ENCODE measurements at regions not wholly inside any gene's neighbourhood (a gene's known extent, or its start where the extent isn't known, plus 50 kb on each side); places are given as distances from the start of the nearest gene placed in this dataset.

DNA sequence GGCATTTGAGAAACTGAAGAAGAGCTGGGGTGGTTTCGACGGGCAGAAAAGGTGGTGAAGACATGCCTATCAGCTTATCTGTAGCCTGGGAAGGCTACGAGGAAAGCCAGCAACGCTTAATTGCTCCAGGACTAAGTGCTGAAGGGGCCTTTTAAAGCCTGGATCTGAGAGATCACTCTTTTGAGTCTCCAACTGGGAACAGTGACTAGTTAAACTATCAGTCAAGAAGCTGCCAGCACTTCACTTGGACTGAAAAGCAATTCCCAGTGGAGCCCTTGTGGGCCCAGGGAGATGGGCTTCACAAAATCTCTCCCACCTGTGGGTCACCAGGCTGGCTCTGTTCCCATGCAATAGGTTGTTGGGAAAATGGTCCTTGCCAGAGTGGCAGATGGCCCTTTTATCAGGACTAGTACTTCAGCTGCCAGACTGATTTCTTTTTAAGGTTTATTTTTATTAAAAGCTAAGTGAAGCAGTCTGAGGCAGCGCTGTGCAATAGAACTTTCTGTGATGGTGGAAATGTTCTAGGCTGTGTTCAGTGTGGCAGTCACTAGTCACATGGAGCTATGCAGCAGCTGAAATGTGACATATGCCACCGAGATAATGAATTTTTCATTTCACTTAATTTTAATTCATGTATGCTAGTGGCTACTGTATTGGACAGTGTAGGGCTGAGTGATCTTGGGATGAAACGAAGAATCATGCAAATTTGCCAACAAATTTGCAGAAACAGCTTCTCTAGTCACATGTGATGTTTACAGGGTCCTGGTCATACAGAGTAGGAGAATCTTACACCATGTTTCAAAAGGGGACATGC, 276.8 kb downstream of the PCNX1 start:
- no peak for TF ChIP-seq POLR2A (IDR thresholded peaks at IDR 0.05)
- TF ChIP-seq, protein P1, sequence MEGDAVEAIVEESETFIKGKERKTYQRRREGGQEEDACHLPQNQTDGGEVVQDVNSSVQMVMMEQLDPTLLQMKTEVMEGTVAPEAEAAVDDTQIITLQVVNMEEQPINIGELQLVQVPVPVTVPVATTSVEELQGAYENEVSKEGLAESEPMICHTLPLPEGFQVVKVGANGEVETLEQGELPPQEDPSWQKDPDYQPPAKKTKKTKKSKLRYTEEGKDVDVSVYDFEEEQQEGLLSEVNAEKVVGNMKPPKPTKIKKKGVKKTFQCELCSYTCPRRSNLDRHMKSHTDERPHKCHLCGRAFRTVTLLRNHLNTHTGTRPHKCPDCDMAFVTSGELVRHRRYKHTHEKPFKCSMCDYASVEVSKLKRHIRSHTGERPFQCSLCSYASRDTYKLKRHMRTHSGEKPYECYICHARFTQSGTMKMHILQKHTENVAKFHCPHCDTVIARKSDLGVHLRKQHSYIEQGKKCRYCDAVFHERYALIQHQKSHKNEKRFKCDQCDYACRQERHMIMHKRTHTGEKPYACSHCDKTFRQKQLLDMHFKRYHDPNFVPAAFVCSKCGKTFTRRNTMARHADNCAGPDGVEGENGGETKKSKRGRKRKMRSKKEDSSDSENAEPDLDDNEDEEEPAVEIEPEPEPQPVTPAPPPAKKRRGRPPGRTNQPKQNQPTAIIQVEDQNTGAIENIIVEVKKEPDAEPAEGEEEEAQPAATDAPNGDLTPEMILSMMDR (IDR thresholded peaks at IDR 0.05 in 4 of 5, conservative IDR thresholded peaks at IDR 0.05 in 1 of 5), result no peak
- Histone ChIP-seq H3K36me3 (no peaks in the 10 kb centered on the region), H3K27ac (no peak overlapping the region), H3K27me3 (no peaks in the 10 kb centered on the region), H3K9me3 (no peaks in the 10 kb centered on the region), H3K4me3 (no peak overlapping the region), H3K4me1 (no peaks in the 10 kb centered on the region)
- DNase-seq (no peak), ATAC-seq (no peak)
- intact Hi-C loops (cut with DNase I; ENCODE audit: low total_unique reads), result no loop called here
- in situ Hi-C loops (cut with MboI; ENCODE audit: low sequenced_read_pairs in 4 of 4), result no loop called here

DNA sequence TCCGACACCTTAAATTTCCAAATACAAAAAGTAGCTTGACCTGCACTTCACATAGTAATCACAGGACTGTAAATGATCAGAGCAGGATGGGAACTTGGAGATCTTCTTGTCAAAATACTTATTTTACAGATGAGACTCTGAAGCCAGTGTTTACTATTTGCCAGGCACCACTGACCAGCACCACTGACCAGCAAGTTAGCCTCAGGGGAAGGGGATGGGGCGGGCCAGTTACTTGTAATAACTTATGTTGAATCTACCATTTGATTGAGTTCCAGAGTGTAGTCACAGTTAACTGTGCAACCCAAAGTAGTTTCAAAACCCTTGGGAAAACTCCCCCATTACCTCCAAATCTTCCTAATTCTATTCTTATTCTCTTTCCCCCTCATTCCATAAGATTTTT, 278.4 kb downstream of the PCNX1 start:
- ATAC-seq (no peak), DNase-seq (no peak)
- Histone ChIP-seq H3K9me3 (no peaks in the 10 kb centered on the region), H3K4me1 (no peaks in the 10 kb centered on the region), H3K36me3 (no peaks in the 10 kb centered on the region), H3K4me3 (no peak overlapping the region), H3K27ac (no peak overlapping the region), H3K27me3 (no peaks in the 10 kb centered on the region)
- intact Hi-C loops (cut with DNase I; ENCODE audit: low total_unique reads) (no loop called here), in situ Hi-C loops (cut with MboI; ENCODE audit: low sequenced_read_pairs in 4 of 4) (no loop called here)
- no peak for TF ChIP-seq POLR2A (IDR thresholded peaks at IDR 0.05)
- TF ChIP-seq, protein P1 (IDR thresholded peaks at IDR 0.05 in 4 of 5, conservative IDR thresholded peaks at IDR 0.05 in 1 of 5), result no peak

DNA sequence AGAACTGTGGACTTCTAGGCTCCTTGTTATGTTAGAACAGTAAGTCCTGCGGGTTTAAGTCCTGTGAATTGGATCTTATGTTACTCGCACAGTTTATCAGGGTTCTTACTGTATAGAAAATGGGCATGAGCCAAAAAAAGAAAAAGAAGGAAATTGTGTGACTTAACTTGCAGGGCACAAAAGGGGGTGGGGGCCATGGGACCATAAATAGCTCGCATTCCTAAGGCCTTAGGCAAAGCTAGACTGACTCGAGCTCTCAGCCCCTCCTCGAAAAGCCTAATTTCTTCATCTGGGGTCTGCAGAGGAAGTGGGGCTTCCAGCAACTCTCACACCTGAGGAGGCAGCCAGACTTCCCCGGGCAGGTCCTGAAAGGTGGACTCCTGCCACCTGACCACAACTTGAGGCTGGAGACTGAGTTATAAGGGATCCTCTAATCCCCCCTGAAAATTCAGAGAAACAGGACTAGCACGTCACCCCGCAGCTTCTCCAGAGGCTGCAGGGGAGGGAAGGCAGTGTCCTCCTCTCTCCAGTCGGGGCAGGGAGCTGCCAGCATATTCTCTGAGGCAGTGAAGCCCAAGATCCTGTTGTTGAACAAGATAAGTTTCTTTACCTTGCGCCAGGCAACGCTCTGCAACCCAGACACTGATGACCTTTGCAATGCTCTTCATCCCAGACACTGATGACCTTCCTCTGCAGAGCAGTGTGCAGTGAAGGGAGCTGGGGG, 280.5 kb downstream of the PCNX1 start:
- intact Hi-C loops (cut with DNase I; ENCODE audit: low total_unique reads), result no loop called here
- no peaks in the 10 kb centered on the region for H3K27me3 ChIP-seq
- no peaks in the 10 kb centered on the region for H3K36me3 ChIP-seq
- no peak overlapping the region for H3K27ac ChIP-seq
- H3K4me1 ChIP-seq, result no peaks in the 10 kb centered on the region
- DNase-seq, result no peak
- H3K9me3 ChIP-seq, result no peaks in the 10 kb centered on the region
- in situ Hi-C loops (cut with MboI; ENCODE audit: low sequenced_read_pairs in 4 of 4), result no loop called here
- no peak for ATAC-seq
- no peak for TF ChIP-seq POLR2A (IDR thresholded peaks at IDR 0.05)
- TF ChIP-seq, protein P1 (IDR thresholded peaks at IDR 0.05 in 4 of 5, conservative IDR thresholded peaks at IDR 0.05 in 1 of 5), result no peak
- no peak overlapping the region for H3K4me3 ChIP-seq

DNA sequence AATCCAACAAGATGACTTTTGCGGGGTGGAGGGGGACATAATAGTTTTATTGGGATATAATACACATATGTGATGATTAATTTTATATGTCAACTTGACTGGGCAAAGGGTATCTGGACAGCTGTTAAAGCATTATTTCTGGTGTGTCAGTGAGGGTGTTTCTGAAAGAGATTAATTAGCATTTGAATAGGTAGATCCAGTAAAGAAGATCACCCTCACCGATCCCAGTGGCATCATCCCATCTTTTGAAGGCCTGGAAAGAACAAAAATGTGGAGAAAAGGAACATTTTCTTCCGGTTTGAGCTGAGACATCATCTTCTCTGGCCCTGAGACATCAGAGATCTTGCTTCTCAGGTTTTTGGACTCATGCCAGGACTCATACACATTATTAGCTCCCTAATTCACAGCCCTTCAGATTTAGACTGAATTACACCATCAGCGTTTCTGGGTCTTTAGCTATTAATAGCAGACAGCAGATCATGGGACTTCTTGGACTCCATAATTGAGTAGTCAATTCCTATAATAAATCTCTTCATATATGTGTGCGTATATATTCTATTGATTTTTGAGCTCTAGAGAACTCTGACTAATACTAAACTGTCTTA, 283.6 kb downstream of the PCNX1 start:
- intact Hi-C loops (cut with DNase I; ENCODE audit: low total_unique reads), result no loop called here
- H3K9me3 ChIP-seq, result no peaks in the 10 kb centered on the region
- ATAC-seq, result no peak

More for the DNA sequence above, 283.6 kb downstream of the PCNX1 start:
- H3K4me1 ChIP-seq, result no peaks in the 10 kb centered on the region
- TF ChIP-seq, protein P1 (IDR thresholded peaks at IDR 0.05 in 4 of 5, conservative IDR thresholded peaks at IDR 0.05 in 1 of 5), result no peak
- TF ChIP-seq POLR2A (IDR thresholded peaks at IDR 0.05), result no peak
- no peaks in the 10 kb centered on the region for H3K27me3 ChIP-seq
- H3K4me3 ChIP-seq, result no peak overlapping the region
- no peaks in the 10 kb centered on the region for H3K36me3 ChIP-seq
- DNase-seq, result no peak
- no peak overlapping the region for H3K27ac ChIP-seq
- in situ Hi-C loops (cut with MboI; ENCODE audit: low sequenced_read_pairs in 4 of 4), result no loop called here

Measured in gastrocnemius medialis (tissue), 4 donors.